Prostate gland (tissue), 2 donors: ENCODE measurements at regions not wholly inside any gene's neighbourhood (a gene's known extent, or its start where the extent isn't known, plus 50 kb on each side); places are given as distances from the start of the nearest gene placed in this dataset.
"Not testable (repeated sequence)": the region's sequence is repeated elsewhere in the genome, so short reads cannot be mapped to it uniquely, and the experiment has no call there.

ENCODE experiments used
- POLR2A ChIP-seq: fragments of 450-650 bp; IDR thresholded peaks from one replicate; pipeline ENCODE4 v1.6.1; 2016; ENCODE audit warnings: antibody characterized with exemption, mild to moderate bottlenecking
- TF ChIP-seq, protein P1 (sequence below), 4 experiments: fragments of 200-600 bp in 2 of 4; fragments of 450-650 bp in 2 of 4; sonication (generic) in 2 of 4; IDR thresholded peaks; 1 replicate in 3 of 4; 2 replicates in 1 of 4; pipeline ENCODE4 v1.5.1; 2016 to 2019; ENCODE audit warnings: antibody characterized with exemption in 4 of 4, mild to moderate bottlenecking in 2 of 4, moderate library complexity in 2 of 4

GRCh38 chr4:148638079-148638478, 195.9 kb upstream of the NR3C2 start:
- TF ChIP-seq, protein P1, sequence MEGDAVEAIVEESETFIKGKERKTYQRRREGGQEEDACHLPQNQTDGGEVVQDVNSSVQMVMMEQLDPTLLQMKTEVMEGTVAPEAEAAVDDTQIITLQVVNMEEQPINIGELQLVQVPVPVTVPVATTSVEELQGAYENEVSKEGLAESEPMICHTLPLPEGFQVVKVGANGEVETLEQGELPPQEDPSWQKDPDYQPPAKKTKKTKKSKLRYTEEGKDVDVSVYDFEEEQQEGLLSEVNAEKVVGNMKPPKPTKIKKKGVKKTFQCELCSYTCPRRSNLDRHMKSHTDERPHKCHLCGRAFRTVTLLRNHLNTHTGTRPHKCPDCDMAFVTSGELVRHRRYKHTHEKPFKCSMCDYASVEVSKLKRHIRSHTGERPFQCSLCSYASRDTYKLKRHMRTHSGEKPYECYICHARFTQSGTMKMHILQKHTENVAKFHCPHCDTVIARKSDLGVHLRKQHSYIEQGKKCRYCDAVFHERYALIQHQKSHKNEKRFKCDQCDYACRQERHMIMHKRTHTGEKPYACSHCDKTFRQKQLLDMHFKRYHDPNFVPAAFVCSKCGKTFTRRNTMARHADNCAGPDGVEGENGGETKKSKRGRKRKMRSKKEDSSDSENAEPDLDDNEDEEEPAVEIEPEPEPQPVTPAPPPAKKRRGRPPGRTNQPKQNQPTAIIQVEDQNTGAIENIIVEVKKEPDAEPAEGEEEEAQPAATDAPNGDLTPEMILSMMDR (IDR thresholded peaks at IDR 0.05) = not testable (repeated sequence)
- not testable (repeated sequence) for TF ChIP-seq POLR2A
